Femur (tissue), 1 donor: ENCODE measurements at regions not wholly inside any gene's neighbourhood (a gene's known extent, or its start where the extent isn't known, plus 50 kb on each side); places are given as distances from the start of the nearest gene placed in this dataset.
"Not testable (repeated sequence)": the region's sequence is repeated elsewhere in the genome, so short reads cannot be mapped to it uniquely, and the experiment has no call there.

Experiments used
- DNase-seq: peaks from one replicate; pipeline ENCODE4 v3.0.0-alpha.2; 2017

- DNase-seq: no peak
These were observed 92.2 kb upstream of the TOP3B start for GRCh38 chr22:22074634-22075381.

- DNase-seq: no peak
These were observed 91.4 kb upstream of the TOP3B start for GRCh38 chr22:22073769-22074561.

DNA sequence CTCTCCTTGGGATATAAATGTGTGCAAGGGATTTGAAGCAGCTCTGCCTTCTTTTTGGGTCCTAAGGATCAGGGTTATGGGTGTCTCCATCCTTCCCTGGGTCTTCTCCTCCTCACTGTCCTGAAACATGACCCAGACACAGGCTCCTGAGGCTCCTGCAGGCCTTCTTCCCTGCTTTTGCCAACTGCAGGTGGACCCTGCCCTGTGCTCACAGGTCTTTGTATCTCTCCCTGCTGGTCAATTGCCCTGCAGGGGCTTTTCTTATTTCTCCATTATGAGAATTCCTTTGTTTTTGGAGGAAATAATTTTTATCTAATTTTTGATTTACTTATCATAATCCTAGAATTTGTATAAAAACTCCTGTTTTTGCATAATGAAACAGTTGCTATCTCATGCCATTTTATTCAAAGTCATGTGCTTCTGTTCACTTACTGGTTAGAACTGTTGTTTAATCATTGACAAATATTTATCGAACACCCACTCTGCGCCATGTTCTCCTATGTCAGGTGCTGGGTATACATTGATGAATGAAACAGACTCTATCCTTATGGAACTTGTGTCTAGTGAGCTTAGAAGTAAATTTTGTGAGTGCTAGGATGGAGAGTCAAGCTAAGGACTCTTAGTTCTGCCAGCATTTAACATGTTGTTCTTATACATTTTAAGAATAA, 89.7 kb upstream of the TOP3B start:
- DNase-seq: no peak

- DNase-seq: no peak
These were observed 88.9 kb upstream of the TOP3B start for GRCh38 chr22:22071455-22071854.

DNA sequence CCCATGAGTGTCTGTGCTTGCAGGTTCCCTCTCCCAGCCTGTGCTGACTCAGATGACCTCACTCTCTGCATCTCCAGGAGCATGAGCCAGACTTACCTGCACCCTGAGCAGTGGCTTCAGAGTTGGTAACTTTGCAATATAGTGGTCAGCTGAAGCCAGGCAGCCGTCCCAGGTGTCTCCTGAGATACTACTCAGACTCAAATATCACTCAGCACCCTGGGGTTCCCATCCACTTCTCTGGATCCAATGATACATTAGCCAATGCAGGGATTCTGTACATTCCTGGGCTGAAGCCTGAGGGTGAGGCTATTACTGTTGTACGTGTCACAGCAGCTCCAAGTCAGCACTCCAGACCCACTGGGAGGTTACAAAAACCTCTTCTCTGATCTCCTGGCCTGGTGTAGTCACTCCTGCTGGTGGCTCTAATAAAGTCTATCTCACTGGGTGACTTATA, 87.8 kb upstream of the TOP3B start:
- DNase-seq: no peak

GRCh38 chr22:22069450-22070370, 87.1 kb upstream of the TOP3B start:
- DNase-seq: no peak

GRCh38 chr22:22068657-22069056, 86.1 kb upstream of the TOP3B start:
- no peak for DNase-seq

DNA sequence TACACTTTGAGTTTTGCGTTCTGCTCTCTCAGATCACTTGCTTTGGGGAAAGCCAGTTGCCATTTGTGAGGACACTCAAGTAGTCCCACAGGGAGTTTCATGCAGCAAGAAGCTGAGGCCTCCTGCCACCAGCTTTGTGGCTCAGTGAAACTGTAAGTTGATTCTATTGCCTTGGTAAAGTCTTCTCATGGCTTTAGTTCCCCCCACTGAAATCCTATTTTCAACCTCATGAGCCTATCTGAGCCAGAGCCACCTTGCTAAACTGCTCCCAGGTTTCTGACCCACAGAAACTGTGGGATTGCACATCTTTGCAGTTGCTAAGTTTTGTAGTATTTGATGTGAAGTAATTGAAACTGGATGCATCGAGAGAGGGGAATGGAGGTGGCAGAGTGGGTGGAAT, 85.4 kb upstream of the TOP3B start:
- DNase-seq: no peak

- DNase-seq: no peak
These were observed 84.6 kb upstream of the TOP3B start for GRCh38 chr22:22067192-22067591.

GRCh38 chr22:22064580-22064979, 82.0 kb upstream of the TOP3B start:
- DNase-seq: no peak

DNA sequence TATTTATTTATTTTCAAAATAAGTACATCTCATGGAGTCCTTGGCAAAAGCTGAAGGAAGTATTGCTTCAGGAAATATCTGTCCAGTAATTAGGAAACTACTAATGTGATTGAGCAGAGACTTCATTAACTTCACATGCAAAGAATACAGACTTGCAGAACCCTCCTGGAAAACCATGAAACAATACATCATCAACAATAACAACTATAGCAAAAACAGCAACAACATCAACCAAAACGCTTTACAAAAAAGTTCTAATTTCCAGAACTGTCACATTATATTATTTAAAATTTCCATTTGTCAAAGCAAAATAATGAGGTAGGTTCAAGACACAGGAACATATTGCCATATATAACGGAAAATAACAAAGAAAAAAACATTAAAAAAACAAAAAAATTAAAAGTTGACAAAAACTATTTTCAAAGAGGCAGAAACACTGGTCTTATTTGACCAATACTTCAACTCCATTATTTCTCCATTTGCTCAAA, 79.8 kb upstream of the TOP3B start:
- DNase-seq: no peak

GRCh38 chr22:22061085-22062077, 78.8 kb upstream of the TOP3B start:
- peak; percentile 70 for DNase-seq

DNA sequence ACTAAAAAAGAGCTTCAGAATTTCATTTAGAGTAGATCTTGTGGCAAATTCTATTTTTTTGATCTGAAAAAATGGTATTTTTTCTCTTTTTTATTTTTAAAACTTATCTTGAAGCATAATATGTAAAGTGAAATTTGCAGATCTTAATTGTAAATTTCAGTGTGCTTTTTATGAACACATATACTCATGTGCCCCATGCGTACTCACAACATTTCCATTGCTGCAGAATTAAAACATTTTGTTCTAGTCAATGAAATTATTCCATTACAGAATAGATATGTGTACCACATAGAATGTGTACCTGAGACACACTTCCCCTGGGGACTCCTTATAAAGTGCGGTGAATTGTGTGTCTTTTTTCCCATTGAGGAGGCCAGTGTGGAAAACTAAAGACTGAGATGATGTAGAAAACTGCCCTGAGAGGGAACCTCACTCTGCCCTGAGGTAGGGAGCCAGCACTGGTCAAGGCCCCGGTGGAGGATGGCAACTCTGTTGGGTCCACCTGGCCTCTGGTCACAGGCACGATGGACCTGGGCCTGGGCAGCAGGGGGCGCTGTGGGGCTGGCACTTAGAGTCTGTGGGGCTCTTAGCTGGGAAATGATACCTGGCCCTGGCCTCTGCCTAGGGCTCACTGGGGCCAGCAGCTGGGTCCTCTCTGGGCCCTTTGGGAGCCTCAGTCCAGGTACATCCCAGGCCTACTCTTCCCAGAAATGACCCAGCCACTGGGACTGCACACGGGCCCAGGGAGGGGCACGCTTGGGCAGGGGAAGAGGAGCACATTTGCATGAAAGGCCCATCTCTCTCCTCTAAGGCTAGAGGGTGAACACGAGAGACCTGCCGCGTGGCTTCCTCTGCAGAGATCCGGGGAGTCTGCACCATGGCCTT, 77.9 kb upstream of the TOP3B start:
- DNase-seq: peak; percentile 37

- DNase-seq: no peak
These were observed 76.9 kb upstream of the TOP3B start for GRCh38 chr22:22059291-22060002.

DNA sequence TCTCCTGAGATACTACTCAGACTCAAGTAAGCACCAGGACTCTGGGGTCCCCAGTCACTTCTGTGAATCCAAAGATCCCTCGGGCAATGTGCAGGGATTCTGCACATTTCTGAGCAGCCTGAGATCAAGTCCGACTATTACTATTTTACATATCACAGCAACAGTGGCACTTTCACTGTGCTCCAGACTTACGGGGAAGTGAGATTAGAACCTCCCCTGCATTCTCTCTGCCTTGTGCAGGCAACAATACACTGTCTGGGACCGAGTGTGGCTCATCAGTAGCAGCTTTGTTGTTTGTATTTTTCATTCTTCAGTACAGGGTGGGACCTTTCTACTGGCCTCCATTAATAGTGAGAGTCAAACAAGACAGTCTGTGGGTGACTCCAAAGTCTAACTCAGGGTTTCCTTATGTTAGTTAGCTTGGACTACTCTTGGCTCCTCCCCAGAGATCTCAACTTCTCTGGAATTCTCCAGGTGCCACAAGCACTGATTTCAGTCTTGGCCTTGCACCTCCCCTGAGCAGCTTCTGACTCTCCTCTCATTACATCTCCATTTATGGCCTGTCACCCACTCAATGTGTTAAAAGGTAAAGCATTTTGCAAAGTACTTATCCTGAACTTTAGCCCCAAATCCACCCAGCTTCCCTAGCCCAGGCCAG, 76.2 kb upstream of the TOP3B start:
- no peak for DNase-seq

DNA sequence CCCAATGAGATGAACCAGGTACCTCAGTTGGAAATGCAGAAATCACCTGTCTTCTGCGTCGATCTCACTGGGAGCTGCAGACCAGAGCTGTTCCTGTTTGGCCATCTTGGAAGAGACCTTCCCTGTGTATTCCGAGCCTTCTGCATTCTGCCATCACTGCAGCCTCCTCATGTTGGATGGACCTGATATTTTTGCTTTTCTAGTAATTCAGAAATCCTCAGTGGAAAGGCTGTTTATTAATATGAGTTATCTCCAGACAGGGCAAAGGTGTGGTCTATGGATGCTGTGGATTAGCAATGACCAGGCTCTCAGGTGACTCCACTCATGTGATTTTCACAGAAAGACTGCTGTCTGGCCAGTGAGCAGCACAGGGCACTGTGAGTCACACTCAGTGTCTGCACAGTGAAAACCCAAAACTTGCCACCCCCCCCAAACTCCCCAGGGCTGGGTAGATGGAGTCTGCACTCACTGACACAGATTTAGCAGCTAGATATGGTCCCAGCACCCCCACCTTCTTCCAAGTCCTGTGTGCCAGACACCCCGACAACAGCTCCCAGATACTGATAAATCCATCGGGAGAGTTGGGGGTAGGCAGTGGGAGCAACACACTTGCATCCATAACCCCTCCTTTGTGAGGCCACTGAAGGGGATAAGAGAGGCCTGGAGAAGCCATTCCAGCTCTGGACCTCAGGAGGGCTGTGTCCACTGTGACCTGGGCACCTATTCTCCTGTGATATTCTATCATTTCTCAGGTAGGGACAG, 75.2 kb upstream of the TOP3B start:
- no peak for DNase-seq

DNA sequence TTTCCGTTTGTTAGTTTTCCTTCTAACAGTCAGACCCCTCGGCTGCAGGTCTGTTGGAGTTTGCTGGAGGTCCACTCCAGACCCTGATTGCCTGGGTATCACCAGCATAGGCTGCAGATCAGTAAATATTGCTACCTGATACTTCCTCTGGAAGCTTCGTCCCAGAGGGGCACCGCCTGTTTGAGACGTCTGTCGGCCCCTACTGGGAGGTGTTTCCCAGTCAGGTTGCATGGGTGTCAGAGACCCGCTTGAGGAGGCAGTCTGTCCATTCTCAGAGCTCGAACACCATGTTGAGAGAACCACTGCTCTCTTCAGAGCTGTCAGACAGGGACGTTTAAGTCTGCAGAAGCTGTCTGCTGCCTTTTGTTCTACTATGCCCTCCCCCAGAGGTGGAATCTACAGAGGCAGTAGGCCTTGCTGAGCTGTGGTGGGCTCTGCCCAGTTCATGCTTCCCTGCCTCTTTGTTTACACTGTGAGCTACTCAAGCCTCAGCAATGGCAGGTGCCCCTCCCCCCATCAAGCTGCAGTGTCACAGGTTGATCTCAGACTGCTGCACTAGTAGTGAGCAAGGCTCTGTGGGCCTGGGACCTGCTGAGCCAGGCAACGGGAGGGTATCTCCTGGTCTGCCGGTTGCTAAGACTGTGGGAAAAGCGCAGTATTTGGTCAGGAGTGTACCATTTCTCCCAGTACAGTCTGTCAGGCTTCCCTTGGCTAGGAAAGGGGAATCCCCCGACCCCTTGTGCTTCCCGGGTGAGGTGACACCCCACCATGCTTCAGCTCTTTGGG, 74.4 kb upstream of the TOP3B start:
- not testable (repeated sequence) for DNase-seq
